GM12864 (cell line): ENCODE measurements at regions not wholly inside any gene's neighbourhood (a gene's known extent, or its start where the extent isn't known, plus 50 kb on each side); places are given as distances from the start of the nearest gene placed in this dataset.

Experiments used
- DNase-seq: peaks from one replicate; pipeline ENCODE4 v3.0.0-alpha.2; 2011; ENCODE audit warnings: low read depth
- H3K4me3 ChIP-seq: 2 replicates; pipeline ENCODE4 v1.5.1; 2011; ENCODE audit warnings: mild to moderate bottlenecking, low read depth, low read length, control low read depth
- CTCF ChIP-seq: IDR thresholded peaks from 2 replicates; pipeline ENCODE4 v1.5.1; 2011; ENCODE audit warnings: low read depth, mild to moderate bottlenecking, moderate library complexity, low read length, control low read depth, inconsistent platforms; ENCODE audit errors: missing control alignments

DNA sequence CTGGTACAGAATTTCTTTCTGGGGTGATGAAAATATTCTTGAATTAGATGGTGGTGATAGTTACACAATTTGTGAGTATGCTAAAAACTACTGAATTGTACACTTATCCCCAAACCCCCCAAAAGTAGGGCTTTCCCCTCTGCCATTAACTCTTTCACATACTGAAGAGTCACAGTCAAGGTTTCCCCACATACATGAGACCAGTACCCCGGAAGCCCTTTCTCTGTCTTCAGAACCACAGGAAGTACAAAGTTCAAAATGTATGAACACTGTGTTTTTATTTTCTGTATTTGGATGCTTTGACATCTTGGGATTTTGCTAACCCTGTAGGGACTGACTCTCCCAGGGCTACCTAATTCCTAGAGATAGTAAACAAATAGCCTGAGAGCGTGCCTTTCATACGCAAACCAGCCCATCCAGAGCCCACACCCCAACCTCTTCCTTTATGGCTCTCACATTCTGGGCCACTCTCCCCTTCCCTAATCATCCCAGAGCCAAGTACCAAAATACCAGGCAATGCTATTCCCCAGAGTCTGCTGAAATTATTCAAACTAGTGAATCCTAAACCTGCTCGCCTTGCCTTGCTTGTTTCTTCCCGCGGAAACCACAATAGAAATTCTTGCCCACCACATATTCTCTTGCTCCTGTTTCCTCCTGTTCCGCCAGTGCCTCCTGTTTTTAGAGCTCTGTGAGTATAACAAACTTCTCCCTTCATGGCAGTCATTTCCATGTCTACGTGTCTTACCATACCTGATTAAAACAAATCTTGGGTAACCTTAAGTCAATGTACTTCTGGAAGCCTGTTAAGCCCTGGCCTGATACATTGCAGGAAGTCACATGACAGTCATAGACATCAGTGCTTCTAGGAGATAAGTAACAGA lies 524.8 kb downstream of the FUT8 start:
- no peak overlapping the region for H3K4me3 ChIP-seq
- TF ChIP-seq CTCF, result no peak
- DNase-seq, result no peak

DNA sequence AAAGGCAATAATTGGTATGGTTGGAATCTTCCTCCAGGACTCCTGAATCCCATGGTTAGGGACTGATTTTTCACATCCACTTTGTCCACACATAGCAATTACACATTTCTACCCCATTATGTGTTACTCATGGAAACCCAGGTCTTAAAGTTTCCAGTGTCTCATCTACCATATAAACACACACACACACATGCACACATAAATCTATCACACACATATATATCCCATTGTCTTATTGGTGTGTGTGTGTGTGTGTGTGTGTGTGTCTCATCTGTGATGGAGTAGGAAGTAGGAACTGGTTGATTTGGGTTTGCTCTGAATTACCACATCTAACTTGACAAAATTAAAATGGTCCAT lies 525.4 kb downstream of the FUT8 start:
- no peak overlapping the region for H3K4me3 ChIP-seq
- no peak for DNase-seq
- TF ChIP-seq CTCF, result no peak

DNA sequence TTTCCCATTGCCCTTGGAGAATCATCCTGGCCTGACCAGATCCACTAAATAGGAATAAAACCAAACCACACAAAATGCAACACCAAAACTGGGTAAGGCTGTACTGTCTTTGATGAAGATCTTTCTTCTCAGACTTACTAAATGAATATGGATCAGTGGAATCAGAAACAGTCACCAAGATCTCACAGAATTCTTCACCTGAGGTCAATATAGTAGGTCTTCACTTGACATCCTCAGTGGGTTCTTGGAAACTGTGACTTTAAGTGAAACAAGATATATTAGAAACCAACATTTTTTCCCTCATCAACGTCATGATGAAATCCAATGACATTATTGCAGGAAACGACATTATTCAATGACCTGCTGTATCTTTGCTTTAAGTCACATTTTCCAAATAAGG lies 526.2 kb downstream of the FUT8 start:
- no peak for DNase-seq
- TF ChIP-seq CTCF, result no peak
- no peak overlapping the region for H3K4me3 ChIP-seq

- H3K4me3 ChIP-seq, result no peak overlapping the region
- no peak for DNase-seq
Measured at GRCh38 chr14:65939184-65939583, 526.7 kb downstream of the FUT8 start.

DNA sequence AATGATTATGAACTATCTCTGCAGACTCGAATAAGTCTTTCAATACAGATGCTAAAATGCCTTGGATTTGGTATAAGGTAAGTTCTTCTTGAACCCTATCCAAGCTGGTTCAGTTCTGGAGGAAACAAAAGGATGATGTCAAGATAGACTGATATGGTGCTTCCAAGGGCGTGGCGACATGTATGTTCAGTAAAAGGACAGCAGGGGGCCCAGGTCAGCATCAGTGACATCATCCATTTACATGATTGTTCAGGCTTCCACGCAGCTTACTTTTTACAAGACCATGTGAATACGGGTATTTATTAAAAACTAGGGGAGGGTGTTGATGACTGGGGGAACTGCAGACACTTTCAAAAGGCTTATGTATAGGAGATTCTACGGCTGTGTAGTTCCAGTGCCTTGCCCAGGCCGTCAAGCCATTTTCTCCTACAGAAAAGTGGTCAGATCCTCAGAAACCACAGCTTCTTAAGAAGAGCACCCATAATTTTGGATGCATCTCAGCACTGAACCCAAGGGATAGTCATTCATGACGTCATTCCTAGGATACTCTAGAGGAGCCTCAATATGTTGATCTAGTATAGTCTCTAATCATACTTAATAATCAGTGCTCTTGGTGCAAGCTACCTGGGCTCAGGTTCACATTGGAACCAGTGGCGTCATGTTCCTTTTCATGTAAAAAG lies 527.7 kb downstream of the FUT8 start:
- peak; percentile 64 for TF ChIP-seq CTCF
- peak; percentile 5 for DNase-seq
- no peak overlapping the region for H3K4me3 ChIP-seq

More at GRCh38 chr14:65939184-65939583, 526.7 kb downstream of the FUT8 start:
- TF ChIP-seq CTCF, result no peak

DNA sequence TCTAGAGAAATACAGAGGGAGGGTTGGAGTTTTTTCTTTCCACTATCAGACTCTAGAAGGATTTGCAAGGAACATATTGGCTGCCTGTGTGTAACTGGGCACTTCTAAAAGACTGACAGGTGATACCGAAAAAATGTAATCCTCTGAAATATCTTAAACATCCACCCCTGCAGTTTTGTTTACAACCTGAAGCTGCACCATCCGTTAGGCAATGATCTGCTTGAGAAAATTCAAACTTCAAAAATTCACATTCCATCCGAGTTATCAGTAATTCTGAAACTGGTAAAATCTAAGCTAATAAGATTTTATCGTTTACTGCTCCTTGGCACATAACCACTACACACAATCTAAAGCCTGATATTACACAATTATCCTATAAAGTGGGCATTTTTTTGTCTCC lies 528.6 kb downstream of the FUT8 start:
- TF ChIP-seq CTCF, result no peak
- no peak for DNase-seq
- no peak overlapping the region for H3K4me3 ChIP-seq
